Muscle of leg (tissue), 3 donors: ENCODE measurements at regions not wholly inside any gene's neighbourhood (a gene's known extent, or its start where the extent isn't known, plus 50 kb on each side); places are given as distances from the start of the nearest gene placed in this dataset.

Experiments
- DNase-seq: peaks from one replicate; pipeline ENCODE4 v3.0.0; 2013
- H3K27ac ChIP-seq: one replicate; pipeline ENCODE4 v1.5.1; 2013; ENCODE audit warnings: mild to moderate bottlenecking, low read length, control low read depth
- H3K27me3 ChIP-seq: one replicate; pipeline ENCODE4 v1.6.1; 2013; ENCODE audit warnings: low read length; ENCODE audit not compliant: control insufficient read depth, insufficient read depth
- H3K36me3 ChIP-seq: one replicate; pipeline ENCODE4 v1.6.1; 2013; ENCODE audit warnings: low read length; ENCODE audit not compliant: control insufficient read depth, insufficient read depth
- H3K4me1 ChIP-seq: one replicate; pipeline ENCODE4 v1.6.1; 2013; ENCODE audit warnings: low read length; ENCODE audit not compliant: control insufficient read depth, insufficient read depth
- H3K4me3 ChIP-seq: one replicate; pipeline ENCODE4 v1.5.1; 2013; ENCODE audit warnings: low read length, control low read depth
- H3K9me3 ChIP-seq: replicated peaks from 2 replicates; pipeline ENCODE4 v1.6.1; 2013; ENCODE audit warnings: low read depth, low read length; ENCODE audit not compliant: control insufficient read depth
- WGBS: methylation state at CpG from one replicate; pipeline ENCODE4 v1.1.5; 2013; ENCODE audit warnings: missing lambda C conversion rate; ENCODE audit not compliant: insufficient coverage; 5-methylcytosine and 5-hydroxymethylcytosine counted together

GRCh38 chr5:58279259-58279658, 180.6 kb downstream of the PLK2 start:
- Histone ChIP-seq H3K36me3 (no peaks in the 10 kb centered on the region), H3K4me3 (no peak overlapping the region), H3K9me3 (peaks cover 4% of the 10 kb centered on the region), H3K27ac (no peak overlapping the region), H3K4me1 (no peaks in the 10 kb centered on the region), H3K27me3 (no peaks in the 10 kb centered on the region)
- WGBS: no CpG with 5 or more reads among the region's 1 CpG
- DNase-seq: no peak

- peaks cover 4% of the 10 kb centered on the region for H3K9me3 ChIP-seq
- WGBS: no CpG with 5 or more reads among the region's 3 CpGs
- H3K27ac ChIP-seq: no peak overlapping the region
- H3K4me1 ChIP-seq: peaks cover 3% of the 10 kb centered on the region
- H3K4me3 ChIP-seq: no peak overlapping the region
- no peaks in the 10 kb centered on the region for H3K27me3 ChIP-seq
- no peak for DNase-seq
- no peaks in the 10 kb centered on the region for H3K36me3 ChIP-seq
These were observed 183.5 kb downstream of the PLK2 start for GRCh38 chr5:58276431-58276830.

GRCh38 chr5:58275516-58275915, 184.4 kb downstream of the PLK2 start:
- no peak for DNase-seq
- no CpG with 5 or more reads among the region's 4 CpGs for WGBS
- Histone ChIP-seq H3K9me3 (peaks cover 4% of the 10 kb centered on the region), H3K4me1 (peaks cover 3% of the 10 kb centered on the region), H3K27me3 (no peaks in the 10 kb centered on the region), H3K4me3 (no peak overlapping the region), H3K27ac (no peak overlapping the region), H3K36me3 (no peaks in the 10 kb centered on the region)

- Histone ChIP-seq H3K4me3 (no peak overlapping the region), H3K27ac (no peak overlapping the region), H3K9me3 (peaks cover 4% of the 10 kb centered on the region), H3K36me3 (no peaks in the 10 kb centered on the region), H3K4me1 (peaks cover 3% of the 10 kb centered on the region), H3K27me3 (no peaks in the 10 kb centered on the region)
- DNase-seq: no peak
These were observed 185.7 kb downstream of the PLK2 start for GRCh38 chr5:58274191-58274590.

- Histone ChIP-seq H3K36me3 (no peaks in the 10 kb centered on the region), H3K4me1 (peaks cover 3% of the 10 kb centered on the region), H3K4me3 (no peak overlapping the region), H3K27ac (peak overlapping the region; percentile 60), H3K9me3 (peaks cover 4% of the 10 kb centered on the region), H3K27me3 (no peaks in the 10 kb centered on the region)
- WGBS: no CpG with 5 or more reads among the region's 2 CpGs
- DNase-seq: peak; percentile 5
These were observed 186.2 kb downstream of the PLK2 start for GRCh38 chr5:58273711-58274110.

GRCh38 chr5:58268268-58268667, 191.6 kb downstream of the PLK2 start:
- Histone ChIP-seq H3K9me3 (no peaks in the 10 kb centered on the region), H3K4me1 (no peaks in the 10 kb centered on the region), H3K27ac (peak overlapping the region; percentile 57), H3K4me3 (no peak overlapping the region), H3K27me3 (no peaks in the 10 kb centered on the region), H3K36me3 (no peaks in the 10 kb centered on the region)
- WGBS: no CpG with 5 or more reads among the region's 4 CpGs
- peak; percentile 64 for DNase-seq

- no peaks in the 10 kb centered on the region for H3K36me3 ChIP-seq
- peaks cover 3% of the 10 kb centered on the region for H3K4me1 ChIP-seq
- no peak for DNase-seq
- no peaks in the 10 kb centered on the region for H3K9me3 ChIP-seq
- H3K27me3 ChIP-seq: no peaks in the 10 kb centered on the region
- no peak overlapping the region for H3K4me3 ChIP-seq
- H3K27ac ChIP-seq: no peak overlapping the region
These were observed 193.5 kb downstream of the PLK2 start for GRCh38 chr5:58266402-58266801.

GRCh38 chr5:58265246-58265930, 194.5 kb downstream of the PLK2 start:
- Histone ChIP-seq H3K4me3 (no peak overlapping the region), H3K27ac (no peak overlapping the region), H3K9me3 (no peaks in the 10 kb centered on the region), H3K36me3 (no peaks in the 10 kb centered on the region), H3K27me3 (no peaks in the 10 kb centered on the region), H3K4me1 (peaks cover 3% of the 10 kb centered on the region)
- peak; percentile 20 for DNase-seq
- 97% methylated on average over 3 of the region's 4 CpGs for WGBS

- H3K4me1 ChIP-seq: peaks cover 3% of the 10 kb centered on the region
- H3K4me3 ChIP-seq: no peak overlapping the region
- no peaks in the 10 kb centered on the region for H3K36me3 ChIP-seq
- H3K9me3 ChIP-seq: no peaks in the 10 kb centered on the region
- no peaks in the 10 kb centered on the region for H3K27me3 ChIP-seq
- H3K27ac ChIP-seq: no peak overlapping the region
- peak; percentile 92 for DNase-seq
- WGBS: 20% methylated on average over 3 of the region's 3 CpGs
These were observed 195.6 kb downstream of the PLK2 start for GRCh38 chr5:58264276-58264675.

GRCh38 chr5:58263296-58263695, 196.6 kb downstream of the PLK2 start:
- no peak overlapping the region for H3K27ac ChIP-seq
- H3K27me3 ChIP-seq: no peaks in the 10 kb centered on the region
- DNase-seq: no peak
- WGBS: no CpG with 5 or more reads among the region's 1 CpG
- H3K9me3 ChIP-seq: no peaks in the 10 kb centered on the region
- H3K4me3 ChIP-seq: no peak overlapping the region
- H3K4me1 ChIP-seq: peaks cover 3% of the 10 kb centered on the region
- no peaks in the 10 kb centered on the region for H3K36me3 ChIP-seq

- no peaks in the 10 kb centered on the region for H3K9me3 ChIP-seq
- H3K27me3 ChIP-seq: no peaks in the 10 kb centered on the region
- H3K36me3 ChIP-seq: no peaks in the 10 kb centered on the region
- WGBS: no CpG with 5 or more reads among the region's 1 CpG
- H3K4me3 ChIP-seq: no peak overlapping the region
- peak; percentile 16 for DNase-seq
- H3K27ac ChIP-seq: no peak overlapping the region
- peaks cover 3% of the 10 kb centered on the region for H3K4me1 ChIP-seq
These were observed 197.7 kb downstream of the PLK2 start for GRCh38 chr5:58262226-58262625.
